Cardiac muscle cell (in vitro differentiated cells and primary cell): ENCODE measurements at regions not wholly inside any gene's neighbourhood (a gene's known extent, or its start where the extent isn't known, plus 50 kb on each side); places are given as distances from the start of the nearest gene placed in this dataset.
"Not testable (repeated sequence)": the region's sequence is repeated elsewhere in the genome, so short reads cannot be mapped to it uniquely, and the experiment has no call there.

Source experiments
- DNase-seq, 2 donors: peaks; one replicate each; pipeline versions ENCODE4 v3.0.0 to v3.0.0-alpha.2; 2010 to 2017; ENCODE audit warnings: low read depth in 1 of 2, low spot score in 1 of 2
- H3K27ac ChIP-seq: fragments of 200-600 bp; sonication (generic); 2 replicates; pipeline ENCODE4 v1.5.1; 2016
- H3K27me3 ChIP-seq: fragments of 200-600 bp; sonication (generic); 2 replicates; pipeline ENCODE4 v1.6.0; 2016; ENCODE audit warnings: control low read depth
- H3K36me3 ChIP-seq: fragments of 200-600 bp; sonication (generic); 2 replicates; pipeline ENCODE4 v1.5.1; 2016; ENCODE audit warnings: control low read depth
- H3K4me1 ChIP-seq: fragments of 200-600 bp; sonication (generic); 2 replicates; pipeline ENCODE4 v1.8.1; 2017; ENCODE audit warnings: low read depth, mild to moderate bottlenecking, mixed run types
- H3K4me3 ChIP-seq: fragments of 200-600 bp; sonication (generic); 2 replicates; pipeline ENCODE4 v1.5.1; 2016; ENCODE audit warnings: mild to moderate bottlenecking
- H3K9me3 ChIP-seq: fragments of 200-600 bp; sonication (generic); 2 replicates; pipeline ENCODE4 v1.5.1; 2017; ENCODE audit warnings: low read depth, mild to moderate bottlenecking, control low read depth
- CTCF ChIP-seq: IDR thresholded peaks from 2 replicates; pipeline ENCODE4 v1.5.1; 2012; ENCODE audit warnings: low read depth, mild to moderate bottlenecking, low read length

GRCh38 chr15:69677403-69677802 lies 224.8 kb downstream of the RPLP1 start:
- no peak for DNase-seq
- Histone ChIP-seq H3K9me3 (no peaks in the 10 kb centered on the region), H3K4me1 (no peaks in the 10 kb centered on the region), H3K27ac (no peak overlapping the region), H3K4me3 (no peak overlapping the region), H3K36me3 (no peaks in the 10 kb centered on the region), H3K27me3 (peaks cover 11% of the 10 kb centered on the region)
- TF ChIP-seq CTCF = no peak

- Histone ChIP-seq H3K9me3 (no peaks in the 10 kb centered on the region), H3K4me3 (no peak overlapping the region), H3K4me1 (no peaks in the 10 kb centered on the region), H3K36me3 (no peaks in the 10 kb centered on the region), H3K27me3 (peaks cover 11% of the 10 kb centered on the region), H3K27ac (no peak overlapping the region)
- DNase-seq = no peak
- no peak for TF ChIP-seq CTCF
Observed at GRCh38 chr15:69679623-69680228, 227.1 kb downstream of the RPLP1 start.

- H3K9me3 ChIP-seq, H3K4me1 ChIP-seq, H3K27me3 ChIP-seq, H3K36me3 ChIP-seq, H3K27ac ChIP-seq, DNase-seq, H3K4me3 ChIP-seq: not testable (repeated sequence)
Observed at GRCh38 chr15:69684823-69685222, 232.2 kb downstream of the RPLP1 start.

GRCh38 chr15:69685512-69686452 lies 233.2 kb downstream of the RPLP1 start:
- no peak overlapping the region for H3K27ac ChIP-seq

GRCh38 chr15:69686626-69687025 lies 234.0 kb downstream of the RPLP1 start:
- no peaks in the 10 kb centered on the region for H3K27me3 ChIP-seq
- no peaks in the 10 kb centered on the region for H3K36me3 ChIP-seq
- no peak overlapping the region for H3K27ac ChIP-seq
- H3K4me1 ChIP-seq = no peaks in the 10 kb centered on the region
- TF ChIP-seq CTCF = no peak
- H3K4me3 ChIP-seq = no peak overlapping the region
- H3K9me3 ChIP-seq = no peaks in the 10 kb centered on the region
- no peak for DNase-seq

More at GRCh38 chr15:69685512-69686452, 233.2 kb downstream of the RPLP1 start:
- Histone ChIP-seq H3K4me3 (no peak overlapping the region), H3K36me3 (no peaks in the 10 kb centered on the region), H3K4me1 (no peaks in the 10 kb centered on the region), H3K27me3 (no peaks in the 10 kb centered on the region), H3K9me3 (no peaks in the 10 kb centered on the region)
- no peak for TF ChIP-seq CTCF
- no peak for DNase-seq

- Histone ChIP-seq H3K9me3 (no peaks in the 10 kb centered on the region), H3K4me3 (no peak overlapping the region), H3K27ac (no peak overlapping the region), H3K36me3 (no peaks in the 10 kb centered on the region), H3K27me3 (peaks cover 3% of the 10 kb centered on the region), H3K4me1 (no peaks in the 10 kb centered on the region)
- TF ChIP-seq CTCF = no peak
- no peak for DNase-seq
Observed at GRCh38 chr15:69689133-69689532, 236.5 kb downstream of the RPLP1 start.
